SHP77 (cell line): ENCODE measurements at regions not wholly inside any gene's neighbourhood (a gene's known extent, or its start where the extent isn't known, plus 50 kb on each side); places are given as distances from the start of the nearest gene placed in this dataset.

Source experiments
- DNase-seq, 2 experiments: peaks; one replicate each; lab custom pipeline; 2025; lab: John Stamatoyannopoulos, UW

GRCh38 chr11:115897707-115898106 is 393.5 kb upstream of the CADM1 start:
- no peak for DNase-seq

GRCh38 chr11:115896084-115896483 is 391.9 kb upstream of the CADM1 start:
- no peak for DNase-seq

- DNase-seq = no peak
These were observed 391.4 kb upstream of the CADM1 start for GRCh38 chr11:115895594-115895993.

GRCh38 chr11:115894176-115894575 is 390.0 kb upstream of the CADM1 start:
- DNase-seq = no peak

- no peak for DNase-seq
These were observed 389.4 kb upstream of the CADM1 start for GRCh38 chr11:115893461-115894099.

GRCh38 chr11:115892016-115892415 is 387.8 kb upstream of the CADM1 start:
- no peak for DNase-seq

GRCh38 chr11:115891581-115891980 is 387.4 kb upstream of the CADM1 start:
- DNase-seq = no peak

- no peak for DNase-seq
These were observed 386.3 kb upstream of the CADM1 start for GRCh38 chr11:115890500-115890899.

GRCh38 chr11:115889712-115890111 is 385.5 kb upstream of the CADM1 start:
- no peak for DNase-seq

- DNase-seq = no peak
These were observed 383.5 kb upstream of the CADM1 start for GRCh38 chr11:115887727-115888126.

- DNase-seq = no peak
These were observed 383.1 kb upstream of the CADM1 start for GRCh38 chr11:115887316-115887715.

- DNase-seq = no peak
These were observed 382.2 kb upstream of the CADM1 start for GRCh38 chr11:115886422-115886733.

- DNase-seq = no peak
These were observed 381.6 kb upstream of the CADM1 start for GRCh38 chr11:115885535-115886421.

GRCh38 chr11:115884800-115885534 is 380.8 kb upstream of the CADM1 start:
- DNase-seq = no peak

GRCh38 chr11:115874843-115875242 is 370.6 kb upstream of the CADM1 start:
- DNase-seq = no peak

GRCh38 chr11:115873813-115874212 is 369.6 kb upstream of the CADM1 start:
- DNase-seq = no peak

GRCh38 chr11:115872416-115872815 is 368.2 kb upstream of the CADM1 start:
- DNase-seq = no peak

GRCh38 chr11:115871161-115871760 is 367.0 kb upstream of the CADM1 start:
- DNase-seq = no peak

- peak; percentile 61 to 86 for DNase-seq
These were observed 365.7 kb upstream of the CADM1 start for GRCh38 chr11:115869780-115870431.

- no peak for DNase-seq
These were observed 364.9 kb upstream of the CADM1 start for GRCh38 chr11:115869131-115869530.

GRCh38 chr11:115860246-115860645 is 356.0 kb upstream of the CADM1 start:
- no peak for DNase-seq

- DNase-seq = no peak
These were observed 344.4 kb upstream of the CADM1 start for GRCh38 chr11:115848611-115849010.
